Fibroblast of mammary gland (primary cell): ENCODE measurements at regions not wholly inside any gene's neighbourhood (a gene's known extent, or its start where the extent isn't known, plus 50 kb on each side); places are given as distances from the start of the nearest gene placed in this dataset.

Experiments
- DNase-seq: peaks from one replicate; pipeline ENCODE4 v3.0.0-alpha.2; 2010; ENCODE audit warnings: low read depth
- H3K4me3 ChIP-seq: 2 replicates; pipeline ENCODE4 v1.5.1; 2011; ENCODE audit warnings: low read depth, mild to moderate bottlenecking, low read length, moderate library complexity; ENCODE audit not compliant: control insufficient read depth
- TF ChIP-seq, protein P1 (sequence below): conservative IDR thresholded peaks from 2 replicates; pipeline ENCODE4 v1.5.1; 2011; ENCODE audit warnings: low read depth, low read length, inconsistent platforms; ENCODE audit not compliant: control insufficient read depth, insufficient read depth

DNA sequence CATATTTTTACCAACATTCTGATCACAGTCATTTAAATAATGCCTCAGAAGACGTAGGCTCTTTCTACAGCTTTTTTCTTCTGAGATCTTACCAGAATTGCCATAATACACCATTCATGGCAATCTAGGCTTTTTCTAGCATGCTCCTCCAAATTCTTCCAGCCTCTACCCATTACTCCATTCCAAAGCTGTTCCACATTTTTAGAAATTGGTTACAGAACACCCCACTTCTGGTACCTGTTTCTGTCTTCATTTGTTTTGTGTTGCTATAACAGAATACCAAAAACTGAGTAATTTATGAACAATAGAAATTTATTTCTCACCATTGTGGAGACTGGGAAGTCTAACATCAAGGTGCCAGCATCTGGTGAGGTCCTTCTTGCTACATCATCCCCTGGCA is 385.4 kb downstream of the BRINP2 start:
- no peak overlapping the region for H3K4me3 ChIP-seq
- DNase-seq: no peak
- TF ChIP-seq, protein P1, sequence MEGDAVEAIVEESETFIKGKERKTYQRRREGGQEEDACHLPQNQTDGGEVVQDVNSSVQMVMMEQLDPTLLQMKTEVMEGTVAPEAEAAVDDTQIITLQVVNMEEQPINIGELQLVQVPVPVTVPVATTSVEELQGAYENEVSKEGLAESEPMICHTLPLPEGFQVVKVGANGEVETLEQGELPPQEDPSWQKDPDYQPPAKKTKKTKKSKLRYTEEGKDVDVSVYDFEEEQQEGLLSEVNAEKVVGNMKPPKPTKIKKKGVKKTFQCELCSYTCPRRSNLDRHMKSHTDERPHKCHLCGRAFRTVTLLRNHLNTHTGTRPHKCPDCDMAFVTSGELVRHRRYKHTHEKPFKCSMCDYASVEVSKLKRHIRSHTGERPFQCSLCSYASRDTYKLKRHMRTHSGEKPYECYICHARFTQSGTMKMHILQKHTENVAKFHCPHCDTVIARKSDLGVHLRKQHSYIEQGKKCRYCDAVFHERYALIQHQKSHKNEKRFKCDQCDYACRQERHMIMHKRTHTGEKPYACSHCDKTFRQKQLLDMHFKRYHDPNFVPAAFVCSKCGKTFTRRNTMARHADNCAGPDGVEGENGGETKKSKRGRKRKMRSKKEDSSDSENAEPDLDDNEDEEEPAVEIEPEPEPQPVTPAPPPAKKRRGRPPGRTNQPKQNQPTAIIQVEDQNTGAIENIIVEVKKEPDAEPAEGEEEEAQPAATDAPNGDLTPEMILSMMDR: no peak

DNA sequence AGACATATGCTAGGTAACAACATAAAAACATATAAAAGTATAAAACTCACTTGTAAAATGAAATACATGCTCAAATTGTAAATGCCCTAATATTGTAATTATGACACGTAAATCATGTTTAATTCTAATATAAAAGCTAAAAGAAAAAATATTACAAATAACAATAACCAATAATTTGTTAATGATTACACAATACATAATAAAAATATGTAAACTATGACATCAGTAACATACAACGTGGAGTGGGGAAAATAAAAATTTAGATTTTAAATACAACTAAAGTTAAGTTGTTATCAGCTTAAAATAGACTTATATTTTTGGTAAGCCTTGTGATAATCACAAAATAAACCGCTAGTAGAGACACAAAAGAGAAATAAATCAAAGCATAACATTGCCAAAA is 376.4 kb downstream of the BRINP2 start:
- H3K4me3 ChIP-seq: no peak overlapping the region
- no peak for DNase-seq
- TF ChIP-seq, protein P1: no peak

DNA sequence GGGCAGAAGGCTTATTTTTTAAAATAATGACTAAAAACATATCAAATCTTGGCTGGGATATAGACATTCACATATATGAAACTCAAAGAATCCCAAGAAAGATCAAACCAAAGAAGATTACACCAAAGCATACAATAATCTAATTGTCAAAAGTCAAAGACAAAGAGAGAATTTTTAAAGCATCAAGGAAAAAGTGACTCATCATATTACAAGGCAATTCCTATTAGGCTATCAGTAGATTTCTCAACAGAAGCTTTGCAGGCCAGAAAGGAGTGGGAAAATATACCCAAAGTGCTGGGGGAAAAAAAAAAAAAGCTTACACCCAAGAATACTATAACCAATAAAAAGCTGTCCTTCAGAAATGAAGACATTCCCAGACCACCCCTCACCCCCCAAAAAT is 375.6 kb downstream of the BRINP2 start:
- TF ChIP-seq, protein P1: no peak
- peak; percentile 33 for DNase-seq

DNA sequence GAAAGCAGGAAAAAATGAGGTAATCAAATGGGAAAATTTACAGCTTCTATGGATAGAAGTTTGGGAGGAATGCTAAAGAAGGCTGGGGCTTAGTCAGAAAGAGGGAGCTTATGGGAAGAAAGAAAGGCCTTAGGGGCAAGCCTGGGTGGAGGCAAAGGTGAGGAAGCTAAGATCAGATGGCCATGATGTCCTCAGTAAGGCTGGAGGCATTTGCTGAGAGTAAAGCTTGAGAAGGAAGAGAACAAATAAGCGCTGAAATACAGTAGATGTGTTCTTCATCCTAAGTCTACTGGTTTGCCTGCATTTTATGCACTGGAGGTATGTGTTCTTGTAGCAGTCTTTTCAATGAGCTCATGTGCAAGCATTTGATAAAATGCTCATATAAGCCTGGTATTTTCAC is 355.4 kb downstream of the BRINP2 start:
- no peak for DNase-seq
- TF ChIP-seq, protein P1: no peak
- no peak overlapping the region for H3K4me3 ChIP-seq

More for the DNA sequence above, 375.6 kb downstream of the BRINP2 start:
- H3K4me3 ChIP-seq: no peak overlapping the region

DNA sequence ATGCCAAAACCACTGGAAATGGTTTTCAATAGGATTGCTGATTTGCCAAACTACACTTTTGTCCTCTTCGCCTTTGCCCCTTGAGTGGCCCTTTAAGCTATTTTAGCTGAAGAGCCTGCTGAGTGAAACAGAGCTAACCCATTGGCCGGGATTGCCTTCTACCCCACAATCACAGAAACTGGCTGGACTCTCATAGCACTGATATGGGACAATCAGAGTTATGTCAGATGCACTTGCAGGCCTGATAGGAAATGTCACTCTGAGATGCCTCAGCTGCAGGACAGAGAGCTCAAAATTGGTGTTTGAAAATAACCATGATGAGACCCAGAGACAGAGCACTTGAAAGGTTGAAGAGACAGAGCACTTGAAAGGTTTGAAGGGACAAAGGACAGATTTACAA is 354.4 kb downstream of the BRINP2 start:
- DNase-seq: no peak
- TF ChIP-seq, protein P1: no peak
- no peak overlapping the region for H3K4me3 ChIP-seq

DNA sequence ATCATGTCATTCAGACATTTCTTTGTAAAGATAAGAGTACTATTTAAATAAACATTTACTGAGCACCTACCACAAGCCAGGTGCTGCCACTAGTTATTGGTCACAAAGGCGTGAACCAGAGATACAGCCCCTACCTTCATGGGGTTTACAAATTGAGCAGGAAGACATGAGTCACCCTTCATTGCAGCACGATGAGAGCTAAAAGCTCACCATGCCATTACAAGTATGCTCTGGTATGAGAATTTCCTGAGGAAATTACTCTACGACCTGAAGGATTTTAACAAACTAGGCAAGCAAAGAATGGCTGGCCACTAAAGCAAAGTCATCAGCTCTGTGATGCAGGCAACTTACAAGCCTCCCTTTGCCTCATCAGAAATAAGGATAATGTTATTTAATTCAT is 346.8 kb downstream of the BRINP2 start:
- H3K4me3 ChIP-seq: no peak overlapping the region
- peak; percentile 62 for DNase-seq
- TF ChIP-seq, protein P1: no peak

DNA sequence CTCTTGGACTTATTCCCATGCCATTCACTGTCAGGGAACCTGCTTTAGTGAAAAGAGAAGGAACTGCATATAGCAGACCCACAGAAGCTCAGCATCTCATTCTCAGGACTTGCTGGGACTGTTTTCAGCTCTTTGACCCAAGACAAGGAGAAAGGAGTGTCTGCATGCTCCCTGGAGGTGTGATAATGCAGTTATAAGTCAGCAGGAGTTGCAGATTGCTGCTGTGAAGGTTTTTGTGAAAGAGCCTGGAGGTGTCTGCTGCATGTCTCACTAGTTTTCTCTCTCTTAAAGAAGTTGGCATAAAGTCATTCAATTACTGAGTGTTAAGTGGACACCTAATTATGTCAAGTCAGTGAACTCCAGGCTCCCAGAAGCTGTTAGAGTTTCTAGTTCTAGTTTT is 343.4 kb downstream of the BRINP2 start:
- H3K4me3 ChIP-seq: no peak overlapping the region
- DNase-seq: no peak
- TF ChIP-seq, protein P1: no peak
